Esophagus squamous epithelium (tissue), 5 donors: ENCODE measurements at regions not wholly inside any gene's neighbourhood (a gene's known extent, or its start where the extent isn't known, plus 50 kb on each side); places are given as distances from the start of the nearest gene placed in this dataset.

Experiments
- DNase-seq: peaks from one replicate; lab custom pipeline; 2025; lab: John Stamatoyannopoulos, UW
- H3K27ac ChIP-seq, 4 donors: fragments of 200-600 bp; sonication (generic); one replicate each; pipeline ENCODE4 v1.5.1; 2016 to 2019; ENCODE audit warnings: mild to moderate bottlenecking in 1 of 4
- H3K27me3 ChIP-seq, 4 donors: fragments of 200-600 bp; sonication (generic); 1 replicate in 3 of 4; 2 replicates in 1 of 4; pipeline versions ENCODE4 v1.5.1 to v1.6.0; 2017 to 2021; ENCODE audit warnings: antibody characterized with exemption in 1 of 4
- H3K36me3 ChIP-seq, 3 donors: fragments of 200-600 bp; sonication (generic); one replicate each; pipeline ENCODE4 v1.5.1; 2016 to 2019
- H3K4me1 ChIP-seq, 3 donors: fragments of 200-600 bp; sonication (generic); one replicate each; pipeline ENCODE4 v1.5.1; 2017 to 2019
- H3K4me3 ChIP-seq, 4 donors: fragments of 200-600 bp; sonication (generic); 1 replicate in 3 of 4; 2 replicates in 1 of 4; pipeline ENCODE4 v1.5.1; 2016 to 2019; ENCODE audit warnings: mild to moderate bottlenecking in 2 of 4, moderate library complexity in 1 of 4
- H3K9me3 ChIP-seq, 3 donors: fragments of 200-600 bp; sonication (generic); one replicate each; pipeline ENCODE4 v1.5.1; 2016 to 2019
- POLR2A ChIP-seq, 4 donors: fragments of 450-650 bp; IDR thresholded peaks; one replicate each; pipeline ENCODE4 v1.6.1; 2017; ENCODE audit warnings: antibody characterized with exemption in 4 of 4, mild to moderate bottlenecking in 4 of 4, moderate library complexity in 3 of 4
- WGBS, 2 donors: methylation state at CpG; one replicate each; pipeline ENCODE4 v1.1.5; 2018; 5-methylcytosine and 5-hydroxymethylcytosine counted together
- intact Hi-C: fragments of 100-400 bp; cut with DNase I; formaldehyde crosslinking; loops from one replicate; pipeline ENCODE4 v1.15.0; 2022
- TF ChIP-seq, protein P1 (sequence below), 6 experiments: fragments of 450-650 bp in 4 of 6; fragments of 200-600 bp in 2 of 6; sonication (generic) in 2 of 6; IDR thresholded peaks; one replicate each; pipeline ENCODE4 v1.5.1; 2016 to 2019; ENCODE audit warnings: antibody characterized with exemption in 6 of 6, mild to moderate bottlenecking in 4 of 6, moderate library complexity in 4 of 6
- donor health status: DM: yes; HTN: yes; CAD: no.

DNA sequence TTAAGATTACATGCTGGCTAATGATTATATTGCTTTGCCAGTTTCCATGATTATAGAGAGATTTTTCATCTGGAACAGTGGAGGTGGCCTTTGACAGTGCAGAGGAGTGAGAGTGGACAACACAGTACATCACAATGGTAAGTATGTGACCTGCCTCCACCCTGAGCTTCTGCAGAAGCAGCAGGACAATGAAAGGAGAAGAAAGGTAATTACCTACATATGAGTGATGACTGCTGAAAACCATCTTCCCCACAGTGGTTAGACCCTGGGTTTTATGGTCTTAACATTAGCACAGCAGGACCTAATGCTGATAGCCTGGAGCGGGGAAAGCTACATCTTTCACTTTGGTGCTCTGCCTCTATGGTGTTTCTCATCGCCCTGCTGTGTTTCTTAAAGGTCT lies 454.7 kb upstream of the DDI1 start:
- no peak for DNase-seq
- WGBS, 2 donors, result 68 to 80% methylated on average over 2 of the region's 2 CpGs
- no peak overlapping the region for H3K27ac ChIP-seq
- H3K4me1 ChIP-seq, result no peaks in the 10 kb centered on the region
- TF ChIP-seq, protein P1, sequence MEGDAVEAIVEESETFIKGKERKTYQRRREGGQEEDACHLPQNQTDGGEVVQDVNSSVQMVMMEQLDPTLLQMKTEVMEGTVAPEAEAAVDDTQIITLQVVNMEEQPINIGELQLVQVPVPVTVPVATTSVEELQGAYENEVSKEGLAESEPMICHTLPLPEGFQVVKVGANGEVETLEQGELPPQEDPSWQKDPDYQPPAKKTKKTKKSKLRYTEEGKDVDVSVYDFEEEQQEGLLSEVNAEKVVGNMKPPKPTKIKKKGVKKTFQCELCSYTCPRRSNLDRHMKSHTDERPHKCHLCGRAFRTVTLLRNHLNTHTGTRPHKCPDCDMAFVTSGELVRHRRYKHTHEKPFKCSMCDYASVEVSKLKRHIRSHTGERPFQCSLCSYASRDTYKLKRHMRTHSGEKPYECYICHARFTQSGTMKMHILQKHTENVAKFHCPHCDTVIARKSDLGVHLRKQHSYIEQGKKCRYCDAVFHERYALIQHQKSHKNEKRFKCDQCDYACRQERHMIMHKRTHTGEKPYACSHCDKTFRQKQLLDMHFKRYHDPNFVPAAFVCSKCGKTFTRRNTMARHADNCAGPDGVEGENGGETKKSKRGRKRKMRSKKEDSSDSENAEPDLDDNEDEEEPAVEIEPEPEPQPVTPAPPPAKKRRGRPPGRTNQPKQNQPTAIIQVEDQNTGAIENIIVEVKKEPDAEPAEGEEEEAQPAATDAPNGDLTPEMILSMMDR (IDR thresholded peaks at IDR 0.05), result no peak
- intact Hi-C loops, result no loop called here
- no peaks in the 10 kb centered on the region for H3K27me3 ChIP-seq
- no peaks in the 10 kb centered on the region for H3K36me3 ChIP-seq
- H3K9me3 ChIP-seq, result no peaks in the 10 kb centered on the region
- no peak overlapping the region for H3K4me3 ChIP-seq

DNA sequence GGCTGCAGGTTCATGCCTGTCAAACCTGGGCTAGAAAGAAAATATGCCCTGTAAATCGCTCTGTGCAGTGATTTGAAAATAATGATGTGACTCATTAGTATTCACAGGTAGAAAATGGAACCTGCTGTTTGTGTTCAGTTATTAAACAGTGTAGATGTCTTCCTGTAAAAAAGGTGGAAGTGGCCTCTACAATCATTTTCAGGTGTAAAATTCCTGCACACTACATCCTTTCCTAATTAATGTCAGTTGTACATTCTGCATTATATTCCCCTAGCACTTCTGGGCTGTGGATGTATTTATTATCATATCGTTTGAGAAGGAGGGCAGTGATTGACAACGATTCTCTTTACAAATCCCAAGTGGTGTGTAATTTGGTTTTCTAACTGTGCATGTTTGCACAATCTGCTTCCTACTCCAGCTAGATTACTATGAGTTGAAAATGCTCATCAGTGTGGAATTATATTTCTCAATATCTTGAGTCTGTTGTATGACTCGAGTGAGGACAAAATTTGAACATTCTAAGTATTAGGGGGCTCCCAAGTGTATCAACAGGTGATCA lies 454.0 kb upstream of the DDI1 start:
- no peak for DNase-seq
- TF ChIP-seq POLR2A (IDR thresholded peaks at IDR 0.05), result no peak
- TF ChIP-seq, protein P1 (IDR thresholded peaks at IDR 0.05), result no peak
- no peak overlapping the region for H3K4me3 ChIP-seq
- no peaks in the 10 kb centered on the region for H3K27me3 ChIP-seq
- 45 to 58% methylated on average over 4 of the region's 4 CpGs for WGBS, 2 donors
- H3K4me1 ChIP-seq, result no peaks in the 10 kb centered on the region
- H3K36me3 ChIP-seq, result no peaks in the 10 kb centered on the region
- H3K9me3 ChIP-seq, result no peaks in the 10 kb centered on the region
- intact Hi-C loops, result no loop called here
- no peak overlapping the region for H3K27ac ChIP-seq

DNA sequence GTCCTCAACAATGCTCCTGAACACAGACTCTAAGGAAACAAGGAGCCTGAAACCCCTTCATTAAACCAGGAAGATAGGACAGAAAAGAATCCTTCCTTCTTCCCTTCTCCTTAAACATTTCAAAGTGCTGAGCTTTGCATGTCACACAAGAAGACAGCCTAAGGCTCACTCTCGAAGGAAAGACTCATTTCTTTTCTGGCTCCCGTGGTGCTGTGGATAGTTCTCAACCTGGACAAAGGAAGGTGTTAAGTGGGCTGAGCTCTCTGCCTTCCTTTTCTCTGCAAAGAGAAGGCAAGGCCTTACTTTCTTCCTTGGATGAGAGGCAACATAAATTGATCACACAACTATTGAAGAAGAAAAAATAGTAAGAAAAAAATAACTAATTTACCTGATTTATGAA lies 452.4 kb upstream of the DDI1 start:
- H3K4me1 ChIP-seq, result no peaks in the 10 kb centered on the region
- 22 to 60% methylated on average over 2 of the region's 2 CpGs for WGBS, 2 donors
- H3K36me3 ChIP-seq, result no peaks in the 10 kb centered on the region
- H3K9me3 ChIP-seq, result no peaks in the 10 kb centered on the region
- no peaks in the 10 kb centered on the region for H3K27me3 ChIP-seq
- intact Hi-C loops, result no loop called here
- DNase-seq, result no peak
- no peak overlapping the region for H3K4me3 ChIP-seq
- TF ChIP-seq, protein P1 (IDR thresholded peaks at IDR 0.05), result no peak
- TF ChIP-seq POLR2A (IDR thresholded peaks at IDR 0.05), result no peak
- H3K27ac ChIP-seq, result no peak overlapping the region

DNA sequence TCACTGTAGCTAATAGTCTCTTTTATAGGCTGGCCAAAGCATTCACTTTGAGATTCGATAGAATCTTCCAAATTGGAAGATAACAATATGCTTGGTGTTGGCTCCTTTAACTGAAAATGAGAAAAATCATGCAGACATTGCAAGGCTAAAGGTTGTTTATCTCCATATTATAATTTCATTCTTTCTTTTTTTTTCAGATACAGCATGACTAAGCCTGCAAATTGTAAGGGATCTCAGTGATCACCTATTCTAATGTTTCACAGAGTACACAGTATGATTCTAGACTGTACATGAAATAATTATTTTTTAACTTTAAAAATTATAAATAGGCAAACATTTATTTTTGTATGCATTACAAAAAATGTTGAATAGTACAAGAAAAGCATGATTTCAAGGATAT lies 451.7 kb upstream of the DDI1 start:
- DNase-seq, result no peak
- TF ChIP-seq POLR2A (IDR thresholded peaks at IDR 0.05), result no peak
- TF ChIP-seq, protein P1 (IDR thresholded peaks at IDR 0.05), result no peak
- no peak overlapping the region for H3K27ac ChIP-seq
- H3K9me3 ChIP-seq, result no peaks in the 10 kb centered on the region
- H3K36me3 ChIP-seq, result no peaks in the 10 kb centered on the region
- H3K4me3 ChIP-seq, result no peak overlapping the region
- WGBS, 2 donors, result 67 to 73% methylated on average over 1 of the region's 1 CpG
- H3K27me3 ChIP-seq, result no peaks in the 10 kb centered on the region
- intact Hi-C loops, result no loop called here
- no peaks in the 10 kb centered on the region for H3K4me1 ChIP-seq

DNA sequence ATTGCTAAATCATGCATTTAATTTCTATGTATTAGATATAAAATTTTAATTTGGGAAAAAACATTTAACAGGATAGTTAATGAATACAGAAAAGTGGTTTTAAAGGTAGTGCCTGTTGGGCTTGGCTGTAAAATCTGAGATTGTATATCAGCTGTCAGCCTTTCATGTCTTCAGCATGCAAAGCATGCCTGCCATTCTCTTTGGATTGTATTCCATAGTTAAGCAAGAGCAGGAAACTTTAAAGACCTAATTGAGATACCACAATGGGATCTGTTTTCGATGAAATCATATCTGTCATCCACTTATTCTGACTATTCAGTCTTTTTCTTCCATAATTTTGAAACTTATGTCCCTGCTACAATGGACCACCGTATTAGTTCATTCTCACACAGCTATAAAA lies 451.0 kb upstream of the DDI1 start:
- WGBS, 2 donors, result 72 to 80% methylated on average over 1 to 2 of the region's 2 CpGs
- intact Hi-C loops, result no loop called here
- Histone ChIP-seq H3K27me3 (no peaks in the 10 kb centered on the region), H3K9me3 (no peaks in the 10 kb centered on the region), H3K4me1 (no peaks in the 10 kb centered on the region), H3K4me3 (no peak overlapping the region), H3K36me3 (no peaks in the 10 kb centered on the region), H3K27ac (no peak overlapping the region)
- DNase-seq, result no peak
- TF ChIP-seq, protein P1 (IDR thresholded peaks at IDR 0.05), result no peak
- no peak for TF ChIP-seq POLR2A (IDR thresholded peaks at IDR 0.05)
